Kidney (tissue), 13 donors: ENCODE measurements at regions not wholly inside any gene's neighbourhood (a gene's known extent, or its start where the extent isn't known, plus 50 kb on each side); places are given as distances from the start of the nearest gene placed in this dataset.
A peak's percentile ranks its signal among the peaks of the same experiment; 100 is the strongest.

Experiments
- DNase-seq, 5 donors: peaks; one replicate each; pipeline ENCODE4 v3.0.0-alpha.2; 2013 to 2020
- FAIRE-seq: peaks from 2 replicates; lab custom pipeline; 2012; peaks lifted over from hg19 to GRCh38; lab: Jason Lieb, UNC
- H3K27ac ChIP-seq, 2 donors: one replicate each; pipeline ENCODE4 v1.7.0; 2013; ENCODE audit warnings: low read depth in 2 of 2, low read length in 2 of 2, inconsistent platforms in 1 of 2
- H3K27me3 ChIP-seq: one replicate; pipeline ENCODE4 v1.7.1; 2013; ENCODE audit warnings: low read length, inconsistent platforms; ENCODE audit not compliant: control insufficient read depth, insufficient read depth
- H3K36me3 ChIP-seq, 3 donors: one replicate each; pipeline versions ENCODE4 v1.7.0 to v1.7.1; 2013; ENCODE audit warnings: low read length in 3 of 3, control low read depth in 1 of 3, inconsistent platforms in 1 of 3; ENCODE audit not compliant: insufficient read depth in 3 of 3, control insufficient read depth in 2 of 3
- H3K4me1 ChIP-seq, 3 donors: one replicate each; pipeline versions ENCODE4 v1.7.0 to v1.7.1; 2013; ENCODE audit warnings: low read length in 3 of 3, inconsistent platforms in 1 of 3, low read depth in 1 of 3; ENCODE audit not compliant: control insufficient read depth in 2 of 3, insufficient read depth in 2 of 3
- H3K4me3 ChIP-seq, 3 donors: one replicate each; pipeline versions ENCODE4 v1.7.0 to v1.8.1; 2013; ENCODE audit warnings: low read length in 3 of 3, control low read depth in 1 of 3, inconsistent platforms in 1 of 3
- H3K9ac ChIP-seq, 3 donors: one replicate each; pipeline versions ENCODE4 v1.7.0 to v1.7.1; 2013; ENCODE audit warnings: low read length in 3 of 3, control low read depth in 1 of 3, inconsistent platforms in 1 of 3
- H3K9me3 ChIP-seq, 3 donors: one replicate each; pipeline versions ENCODE4 v1.7.0 to v1.7.1; 2013; ENCODE audit warnings: low read length in 3 of 3, control low read depth in 1 of 3, inconsistent platforms in 1 of 3; ENCODE audit not compliant: control insufficient read depth in 2 of 3, insufficient read depth in 1 of 3
- CTCF ChIP-seq: IDR thresholded peaks from 3 replicates; pipeline ENCODE4 v1.5.1; 2012; ENCODE audit warnings: mild to moderate bottlenecking, moderate library complexity, borderline replicate concordance; ENCODE audit not compliant: insufficient read depth; ENCODE audit errors: extremely low read depth
- intact Hi-C: fragments of 100-400 bp; cut with DNase I; formaldehyde crosslinking; loops from one replicate; pipeline ENCODE4 v1.11.1; 2022
- donor health status: control.
- donor health status: control.
- donor health status: control.
- donor health status: control.
- donor health status: control.
- donor health status: DM: yes; HTN: yes; CAD: no.
- donor health status: Normal renal cell carcinoma (clear cell type).

GRCh38 chr1:43052786-43053439 is 94.2 kb upstream of the SLC2A1 start:
- no peak overlapping the region for H3K9ac ChIP-seq
- DNase-seq (peak in 2 of 5 donors; percentile 27 to 46), FAIRE-seq (no peak)
- no peaks in the 10 kb centered on the region for H3K27me3 ChIP-seq
- no peaks in the 10 kb centered on the region for H3K9me3 ChIP-seq
- no peaks in the 10 kb centered on the region for H3K4me1 ChIP-seq
- intact Hi-C loops = no loop called here
- no peak for TF ChIP-seq CTCF
- H3K27ac ChIP-seq = no peak overlapping the region
- no peaks in the 10 kb centered on the region for H3K36me3 ChIP-seq
- no peak overlapping the region for H3K4me3 ChIP-seq

GRCh38 chr1:43052322-43052721 is 93.7 kb upstream of the SLC2A1 start:
- TF ChIP-seq CTCF = no peak
- intact Hi-C loops = no loop called here
- Histone ChIP-seq H3K27ac (no peak overlapping the region), H3K36me3 (no peaks in the 10 kb centered on the region), H3K9ac (no peak overlapping the region), H3K27me3 (no peaks in the 10 kb centered on the region), H3K4me1 (no peaks in the 10 kb centered on the region), H3K9me3 (no peaks in the 10 kb centered on the region), H3K4me3 (no peak overlapping the region)
- FAIRE-seq (no peak), DNase-seq (no peak)

- H3K4me3 ChIP-seq = no peak overlapping the region
- FAIRE-seq (no peak), DNase-seq (no peak)
- no peaks in the 10 kb centered on the region for H3K9me3 ChIP-seq
- no peaks in the 10 kb centered on the region for H3K36me3 ChIP-seq
- H3K27me3 ChIP-seq = no peaks in the 10 kb centered on the region
- H3K4me1 ChIP-seq = no peaks in the 10 kb centered on the region
- intact Hi-C loops = no loop called here
- H3K9ac ChIP-seq = no peak overlapping the region
- no peak for TF ChIP-seq CTCF
- H3K27ac ChIP-seq = no peak overlapping the region
Measured at GRCh38 chr1:43049481-43049880, 90.8 kb upstream of the SLC2A1 start.

- H3K9ac ChIP-seq = no peak overlapping the region
- no peaks in the 10 kb centered on the region for H3K27me3 ChIP-seq
- no peak overlapping the region for H3K4me3 ChIP-seq
- H3K9me3 ChIP-seq = no peaks in the 10 kb centered on the region
- no peak for FAIRE-seq
- no peak for DNase-seq
- no peak overlapping the region for H3K27ac ChIP-seq
- intact Hi-C loops = no loop called here
- TF ChIP-seq CTCF = no peak
- H3K4me1 ChIP-seq = no peaks in the 10 kb centered on the region
- no peaks in the 10 kb centered on the region for H3K36me3 ChIP-seq
Measured at GRCh38 chr1:43048601-43049011, 89.9 kb upstream of the SLC2A1 start.
